ENCODE measurements at regions not wholly inside any gene's neighbourhood (a gene's known extent, or its start where the extent isn't known, plus 50 kb on each side); places are given as distances from the start of the nearest gene placed in this dataset.

DNA sequence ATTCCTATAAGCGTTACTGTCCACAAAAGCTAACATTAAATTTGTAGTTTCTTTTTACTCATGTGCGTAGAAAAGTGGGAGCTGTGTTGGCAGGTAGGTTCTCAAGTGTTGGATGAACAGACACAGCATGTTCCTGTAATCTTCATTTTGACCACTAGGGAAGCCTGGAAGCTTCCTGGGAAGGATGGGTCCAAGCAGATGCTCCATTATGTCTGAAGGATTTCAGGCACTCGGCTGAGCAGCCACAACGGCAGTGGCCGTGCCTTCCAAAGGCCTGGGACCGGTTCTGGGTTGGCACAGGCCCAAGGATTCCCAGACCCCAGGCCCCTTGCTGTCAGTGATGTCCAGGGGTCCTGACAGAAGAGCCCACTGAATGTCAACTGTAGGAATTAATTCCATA, 386.3 kb downstream of the TNS3 start:
- no peak overlapping the region for H3K27ac ChIP-seq (ENCODE audit: low read depth in 1 of 2, low read length in 2 of 2)
- TF ChIP-seq RAD21 (IDR thresholded peaks at IDR 0.05) (no peak), FOXA2 (IDR thresholded peaks at IDR 0.05) (no peak), ATF3 (IDR thresholded peaks at IDR 0.05) (no peak), SP1 (IDR thresholded peaks at IDR 0.05) (no peak), TAF1 (conservative IDR thresholded peaks at IDR 0.05) (no peak), REST (IDR thresholded peaks at IDR 0.05) (no peak), ZBTB33 (IDR thresholded peaks at IDR 0.05) (no peak), JUND (IDR thresholded peaks at IDR 0.05) (no peak), EGR1 (IDR thresholded peaks at IDR 0.05; ENCODE audit: low read depth in 2 of 2) (no peak), GABPA (IDR thresholded peaks at IDR 0.05 in 1 of 2, conservative IDR thresholded peaks at IDR 0.05 in 1 of 2) (no peak), HNF4G (IDR thresholded peaks at IDR 0.05) (no peak), HNF4A (conservative IDR thresholded peaks at IDR 0.05) (no peak), CTCF (IDR thresholded peaks at IDR 0.05; ENCODE audit: low read depth, low read length, missing input control) (no peak), RXRA (IDR thresholded peaks at IDR 0.05) (no peak), NR2F2 (IDR thresholded peaks at IDR 0.05) (no peak), FOXA1 (IDR thresholded peaks at IDR 0.05) (no peak), YY1 (IDR thresholded peaks at IDR 0.05) (no peak)
- TF ChIP-seq, protein P1, sequence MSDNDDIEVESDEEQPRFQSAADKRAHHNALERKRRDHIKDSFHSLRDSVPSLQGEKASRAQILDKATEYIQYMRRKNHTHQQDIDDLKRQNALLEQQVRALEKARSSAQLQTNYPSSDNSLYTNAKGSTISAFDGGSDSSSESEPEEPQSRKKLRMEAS (IDR thresholded peaks at IDR 0.05) = no peak
- H3K9me3 ChIP-seq (ENCODE audit: control insufficient read depth in 4 of 4, low read length in 3 of 4) = no peaks in the 10 kb centered on the region
- WGBS = 92% methylated on average over 6 of the region's 6 CpGs
- no peak overlapping the region for H3K4me3 ChIP-seq (ENCODE audit: low read depth in 1 of 3, low read length in 3 of 3)
- no peaks in the 10 kb centered on the region for H3K36me3 ChIP-seq (ENCODE audit: control insufficient read depth in 4 of 4, insufficient read depth in 3 of 4, low read depth in 1 of 4, low read length in 3 of 4)
- no peaks in the 10 kb centered on the region for H3K27me3 ChIP-seq (ENCODE audit: control insufficient read depth in 4 of 4, insufficient read depth in 4 of 4, low read length in 3 of 4)
- DNase-seq (ENCODE audit: low spot score) = no peak
- H3K4me1 ChIP-seq (ENCODE audit: control insufficient read depth in 4 of 4, insufficient read depth in 4 of 4, low read length in 3 of 4) = no peaks in the 10 kb centered on the region
- H3K9ac ChIP-seq (ENCODE audit: low read depth in 1 of 2, low read length in 2 of 2) = no peak overlapping the region

All from liver (tissue), 8 donors.